PFSK-1 (cell line): ENCODE measurements at regions not wholly inside any gene's neighbourhood (a gene's known extent, or its start where the extent isn't known, plus 50 kb on each side); places are given as distances from the start of the nearest gene placed in this dataset.

ENCODE experiments used
- FOXP2 ChIP-seq: optimal IDR thresholded peaks from 2 replicates; pipeline ENCODE3; 2011; ENCODE audit warnings: borderline replicate concordance, control low read depth, inconsistent platforms; ENCODE audit not compliant: insufficient read depth; ENCODE audit errors: extremely low read length, extremely low read depth
- POLR2AphosphoS5 ChIP-seq: IDR thresholded peaks from 2 replicates; pipeline ENCODE4 v1.6.1; 2012; ENCODE audit warnings: low read depth, mild to moderate bottlenecking, control low read depth, low read length, moderate library complexity
- REST ChIP-seq, 2 experiments: IDR thresholded peaks; 2 replicates each; pipeline versions ENCODE4 v1.6.1 to v1.8.0; 2011 to 2012; ENCODE audit warnings: low read depth in 2 of 2, low read length in 2 of 2, control low read depth in 1 of 2, inconsistent platforms in 1 of 2, mild to moderate bottlenecking in 1 of 2, moderate library complexity in 1 of 2; ENCODE audit not compliant: insufficient read depth in 1 of 2
- SIN3A ChIP-seq: IDR thresholded peaks from 2 replicates; pipeline ENCODE4 v1.6.1; 2012; ENCODE audit warnings: mild to moderate bottlenecking, low read length, moderate library complexity, borderline replicate concordance; ENCODE audit not compliant: insufficient read depth
- TAF1 ChIP-seq: IDR thresholded peaks from 2 replicates; pipeline ENCODE4 v1.6.1; 2012; ENCODE audit warnings: low read length, control low read depth, borderline replicate concordance; ENCODE audit not compliant: insufficient read depth

- TF ChIP-seq TAF1: no peak
- no peak for TF ChIP-seq POLR2AphosphoS5
- TF ChIP-seq SIN3A: no peak
- no peak for TF ChIP-seq REST (IDR thresholded peaks at IDR 0.05; ENCODE audit: insufficient read depth in 1 of 2, low read depth in 2 of 2, low read length in 2 of 2)
- no peak for TF ChIP-seq FOXP2
Observed at GRCh38 chr1:238060061-238060460, 169.3 kb upstream of the ZP4 start.
